CD8-positive, alpha-beta memory T cell (primary cell): ENCODE measurements at regions not wholly inside any gene's neighbourhood (a gene's known extent, or its start where the extent isn't known, plus 50 kb on each side); places are given as distances from the start of the nearest gene placed in this dataset.

Experiments used
- CTCF ChIA-PET: fragments of 350-600 bp; sonication (Branson Sonifier 250); formaldehyde crosslinking; loops from one replicate; lab custom pipeline; 2021; ENCODE audit warnings: antibody characterized with exemption; lab: Charles Lee
- POLR2A ChIA-PET: fragments of 350-600 bp; sonication (Branson Sonifier 250); formaldehyde crosslinking; loops from one replicate; lab custom pipeline; 2021; ENCODE audit warnings: antibody characterized with exemption; lab: Charles Lee
- DNase-seq, 5 donors: peaks; one replicate each; pipeline versions ENCODE4 v3.0.0 to v3.0.0-alpha.2; 2020 to 2022; ENCODE audit warnings: mixed read lengths in 1 of 5
- H3K27ac ChIP-seq: one replicate; pipeline ENCODE4 v1.7.0; 2013; ENCODE audit warnings: low read depth, mild to moderate bottlenecking, low read length, moderate library complexity
- H3K27me3 ChIP-seq: 2 replicates; pipeline ENCODE4 v1.7.0; 2013; ENCODE audit warnings: low read length, mild to moderate bottlenecking; ENCODE audit not compliant: insufficient read depth, poor library complexity, severe bottlenecking
- H3K36me3 ChIP-seq: 2 replicates; pipeline ENCODE4 v1.7.0; 2013; ENCODE audit warnings: mild to moderate bottlenecking, low read length, moderate library complexity; ENCODE audit not compliant: insufficient read depth
- H3K4me1 ChIP-seq: 2 replicates; pipeline ENCODE4 v1.7.0; 2013; ENCODE audit warnings: mild to moderate bottlenecking, low read length, moderate library complexity; ENCODE audit not compliant: insufficient read depth
- H3K4me3 ChIP-seq: 2 replicates; pipeline ENCODE4 v1.7.0; 2013; ENCODE audit warnings: mild to moderate bottlenecking, low read length
- H3K9me3 ChIP-seq: 2 replicates; pipeline ENCODE4 v1.7.0; 2013; ENCODE audit warnings: mild to moderate bottlenecking, low read length
- H3K27ac Mint-ChIP-seq, 8 donors: one replicate each; pipeline ENCODE4 v1.8.0; 2020 to 2021; ENCODE audit warnings: mixed read lengths in 8 of 8, mild to moderate bottlenecking in 6 of 8, inconsistent platforms in 3 of 8, moderate library complexity in 3 of 8
- H3K27me3 Mint-ChIP-seq, 2 donors: one replicate each; pipeline ENCODE4 v1.8.0; 2020 to 2021; ENCODE audit warnings: mixed read lengths in 2 of 2, mild to moderate bottlenecking in 1 of 2, moderate library complexity in 1 of 2
- H3K36me3 Mint-ChIP-seq, 3 donors: one replicate each; pipeline ENCODE4 v1.8.0; 2020 to 2021; ENCODE audit warnings: mixed read lengths in 3 of 3, inconsistent platforms in 1 of 3, mild to moderate bottlenecking in 1 of 3
- H3K4me1 Mint-ChIP-seq, 3 donors: one replicate each; pipeline ENCODE4 v1.8.0; 2020 to 2021; ENCODE audit warnings: mixed read lengths in 3 of 3, inconsistent platforms in 1 of 3, mild to moderate bottlenecking in 1 of 3
- H3K4me3 Mint-ChIP-seq, 7 donors: one replicate each; pipeline ENCODE4 v1.8.0; 2020 to 2021; ENCODE audit warnings: mixed read lengths in 7 of 7, mild to moderate bottlenecking in 6 of 7, moderate library complexity in 4 of 7, inconsistent platforms in 2 of 7
- H3K9me3 Mint-ChIP-seq, 5 donors: one replicate each; pipeline ENCODE4 v1.8.0; 2020 to 2022; ENCODE audit warnings: mixed read lengths in 5 of 5, mild to moderate bottlenecking in 3 of 5, moderate library complexity in 2 of 5, inconsistent platforms in 1 of 5

DNA sequence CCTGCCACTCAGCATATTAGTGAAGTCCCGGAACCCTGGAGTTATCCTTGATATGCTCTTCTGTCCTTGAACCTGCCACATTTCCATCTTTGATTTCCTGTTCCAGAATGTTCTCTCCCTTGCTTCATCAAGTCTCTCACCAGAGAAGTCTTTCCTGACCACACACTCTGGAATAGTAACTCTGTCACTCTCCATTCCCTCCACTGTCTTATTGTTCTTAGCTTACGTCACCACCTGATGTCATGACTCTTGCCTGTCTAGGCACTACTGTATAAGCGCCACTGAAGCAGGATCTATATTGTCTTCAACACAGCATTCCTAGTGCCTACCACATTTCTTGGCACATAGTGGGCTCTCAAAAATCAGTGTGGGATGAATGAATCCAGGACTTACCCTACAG is 65.4 kb upstream of the SMYD2 start:
- peaks cover 3 to 5% (median 4%) of the 10 kb centered on the region in 3 donors for H3K4me1 Mint-ChIP-seq
- H3K36me3 Mint-ChIP-seq, result no peaks in the 10 kb centered on the region
- H3K36me3 ChIP-seq, result no peaks in the 10 kb centered on the region
- no peak overlapping the region for H3K4me3 Mint-ChIP-seq
- H3K4me3 ChIP-seq, result no peak overlapping the region
- H3K27me3 Mint-ChIP-seq, result peaks cover 15 to 43% of the 10 kb centered on the region in 2 donors
- no peaks in the 10 kb centered on the region for H3K9me3 ChIP-seq
- H3K27me3 ChIP-seq, result no peaks in the 10 kb centered on the region
- no peaks in the 10 kb centered on the region for H3K9me3 Mint-ChIP-seq
- CTCF ChIA-PET, result interaction anchor here (4.9 kb wide), 1 partner anchor 115 kb away, joined by 43 read pairs; no protein-coding TSS in a partner anchor
- no peaks in the 10 kb centered on the region for H3K4me1 ChIP-seq
- POLR2A ChIA-PET, result no interaction called here
- DNase-seq, result no peak
- no peak overlapping the region for H3K27ac ChIP-seq
- H3K27ac Mint-ChIP-seq, result peak overlapping the region in 1 of 8 donors; percentile 44

DNA sequence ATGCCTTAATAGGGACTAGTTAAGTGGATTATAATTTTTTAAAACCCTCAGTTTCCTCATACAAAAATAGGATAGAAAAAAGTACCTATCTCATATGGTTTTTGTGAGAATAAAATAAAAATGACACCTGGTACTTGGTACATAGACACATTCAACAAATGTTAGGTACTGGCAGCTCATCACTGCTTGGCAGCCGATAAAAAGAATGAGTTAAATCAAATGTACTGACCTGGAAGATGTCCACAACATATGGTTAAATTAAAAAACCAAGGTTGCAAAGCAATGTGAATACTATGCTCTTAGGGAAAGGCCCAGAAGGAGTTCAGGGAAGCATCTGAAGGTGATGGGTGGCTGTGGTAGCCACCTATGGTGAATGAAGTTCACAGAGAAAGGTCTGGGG is 64.9 kb upstream of the SMYD2 start:
- H3K4me3 ChIP-seq, result no peak overlapping the region
- Mint-ChIP-seq H3K36me3 (no peaks in the 10 kb centered on the region), H3K9me3 (no peaks in the 10 kb centered on the region), H3K27me3 (peaks cover 15 to 46% of the 10 kb centered on the region in 2 donors), H3K4me3 (no peak overlapping the region), H3K27ac (no peak overlapping the region), H3K4me1 (peaks cover 3 to 5% (median 4%) of the 10 kb centered on the region in 3 donors)
- ChIA-PET CTCF (no interaction called here), POLR2A (no interaction called here)
- no peaks in the 10 kb centered on the region for H3K36me3 ChIP-seq
- H3K9me3 ChIP-seq, result no peaks in the 10 kb centered on the region
- no peak overlapping the region for H3K27ac ChIP-seq
- DNase-seq, result no peak
- H3K4me1 ChIP-seq, result no peaks in the 10 kb centered on the region
- no peaks in the 10 kb centered on the region for H3K27me3 ChIP-seq

DNA sequence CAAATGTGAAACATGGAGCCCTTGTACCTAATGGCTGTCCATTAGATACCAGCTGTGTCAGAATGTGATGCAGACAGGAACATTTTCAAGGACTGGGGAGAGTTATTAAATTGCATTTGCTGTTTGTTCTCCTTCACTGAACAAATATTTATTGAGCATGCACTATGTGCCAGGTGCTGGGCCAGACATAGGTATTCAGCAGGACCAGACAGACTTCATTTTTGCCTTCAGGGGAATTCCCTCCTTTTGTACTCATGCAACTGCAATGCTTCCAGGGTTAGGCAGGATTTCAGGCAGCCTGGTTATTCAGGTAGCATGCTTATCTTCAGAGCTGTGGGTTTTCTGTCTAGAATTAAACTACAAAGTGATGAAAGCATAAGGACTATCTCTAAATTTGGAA is 64.2 kb upstream of the SMYD2 start:
- Mint-ChIP-seq H3K27ac (no peak overlapping the region), H3K36me3 (no peaks in the 10 kb centered on the region), H3K4me3 (no peak overlapping the region), H3K4me1 (peaks cover 3 to 5% (median 4%) of the 10 kb centered on the region in 3 donors), H3K27me3 (peaks cover 15 to 51% of the 10 kb centered on the region in 2 donors), H3K9me3 (no peaks in the 10 kb centered on the region)
- POLR2A ChIA-PET, result no interaction called here
- no peak for DNase-seq
- no peaks in the 10 kb centered on the region for H3K9me3 ChIP-seq
- H3K27me3 ChIP-seq, result no peaks in the 10 kb centered on the region
- H3K27ac ChIP-seq, result no peak overlapping the region
- no peaks in the 10 kb centered on the region for H3K36me3 ChIP-seq
- CTCF ChIA-PET, result no interaction called here
- H3K4me1 ChIP-seq, result no peaks in the 10 kb centered on the region
- H3K4me3 ChIP-seq, result no peak overlapping the region

DNA sequence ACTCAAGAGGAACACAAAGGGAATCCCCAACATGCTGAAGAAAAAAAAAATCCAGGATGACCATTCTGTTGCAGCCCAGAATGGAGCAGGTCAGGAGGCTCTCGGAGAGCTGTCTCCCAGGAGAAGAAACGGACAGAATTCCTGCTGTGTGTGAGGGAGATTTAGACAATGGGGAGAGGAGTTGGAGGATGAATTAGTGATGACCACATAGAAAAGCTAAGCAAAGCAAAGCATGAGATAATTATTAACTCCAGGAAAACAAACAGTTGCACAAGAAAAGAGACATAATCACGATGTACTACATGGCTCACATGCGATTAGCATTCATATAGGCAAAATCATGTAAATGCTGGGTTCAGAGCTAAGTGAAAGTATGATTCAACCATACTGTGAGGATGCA is 61.1 kb upstream of the SMYD2 start:
- Histone ChIP-seq H3K4me1 (no peaks in the 10 kb centered on the region), H3K4me3 (no peak overlapping the region), H3K9me3 (no peaks in the 10 kb centered on the region), H3K27me3 (no peaks in the 10 kb centered on the region), H3K36me3 (no peaks in the 10 kb centered on the region), H3K27ac (no peak overlapping the region)
- no peak for DNase-seq
- H3K4me3 Mint-ChIP-seq, result no peak overlapping the region
- ChIA-PET CTCF (no interaction called here), POLR2A (no interaction called here)
- H3K27ac Mint-ChIP-seq, result no peak overlapping the region
- peaks cover 15 to 58% of the 10 kb centered on the region in 2 donors for H3K27me3 Mint-ChIP-seq
- H3K4me1 Mint-ChIP-seq, result peaks cover 0 to 9% (median 3%) of the 10 kb centered on the region in 3 donors
- H3K36me3 Mint-ChIP-seq, result no peaks in the 10 kb centered on the region
- H3K9me3 Mint-ChIP-seq, result no peaks in the 10 kb centered on the region

DNA sequence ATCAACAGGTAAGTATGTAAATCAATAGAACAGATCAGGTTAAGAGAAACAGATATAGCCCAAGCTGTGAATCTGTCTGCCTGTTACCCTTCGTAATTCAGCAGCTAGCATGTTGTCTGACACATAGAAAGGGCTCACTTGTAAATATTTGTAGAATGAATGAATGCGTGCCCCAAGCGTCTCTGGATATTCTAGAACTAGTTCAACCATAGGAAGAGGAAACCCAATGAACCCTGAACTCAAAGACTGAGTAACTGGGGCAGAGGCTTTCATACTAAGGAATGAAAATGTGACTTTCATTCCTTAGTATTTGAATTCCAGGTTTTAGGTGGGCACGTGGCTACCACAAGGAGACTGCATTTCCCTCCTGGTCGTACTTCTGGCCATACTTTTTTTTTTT is 60.1 kb upstream of the SMYD2 start:
- POLR2A ChIA-PET, result no interaction called here
- no peak overlapping the region for H3K4me3 ChIP-seq
- Mint-ChIP-seq H3K4me3 (no peak overlapping the region), H3K4me1 (peaks cover 0 to 9% (median 3%) of the 10 kb centered on the region in 3 donors), H3K9me3 (no peaks in the 10 kb centered on the region), H3K27ac (no peak overlapping the region), H3K27me3 (peaks cover 14 to 60% of the 10 kb centered on the region in 2 donors), H3K36me3 (no peaks in the 10 kb centered on the region)
- peaks cover 3% of the 10 kb centered on the region for H3K27me3 ChIP-seq
- no peak for DNase-seq
- no peaks in the 10 kb centered on the region for H3K9me3 ChIP-seq
- H3K4me1 ChIP-seq, result no peaks in the 10 kb centered on the region
- no peaks in the 10 kb centered on the region for H3K36me3 ChIP-seq
- CTCF ChIA-PET, result no interaction called here
- no peak overlapping the region for H3K27ac ChIP-seq

DNA sequence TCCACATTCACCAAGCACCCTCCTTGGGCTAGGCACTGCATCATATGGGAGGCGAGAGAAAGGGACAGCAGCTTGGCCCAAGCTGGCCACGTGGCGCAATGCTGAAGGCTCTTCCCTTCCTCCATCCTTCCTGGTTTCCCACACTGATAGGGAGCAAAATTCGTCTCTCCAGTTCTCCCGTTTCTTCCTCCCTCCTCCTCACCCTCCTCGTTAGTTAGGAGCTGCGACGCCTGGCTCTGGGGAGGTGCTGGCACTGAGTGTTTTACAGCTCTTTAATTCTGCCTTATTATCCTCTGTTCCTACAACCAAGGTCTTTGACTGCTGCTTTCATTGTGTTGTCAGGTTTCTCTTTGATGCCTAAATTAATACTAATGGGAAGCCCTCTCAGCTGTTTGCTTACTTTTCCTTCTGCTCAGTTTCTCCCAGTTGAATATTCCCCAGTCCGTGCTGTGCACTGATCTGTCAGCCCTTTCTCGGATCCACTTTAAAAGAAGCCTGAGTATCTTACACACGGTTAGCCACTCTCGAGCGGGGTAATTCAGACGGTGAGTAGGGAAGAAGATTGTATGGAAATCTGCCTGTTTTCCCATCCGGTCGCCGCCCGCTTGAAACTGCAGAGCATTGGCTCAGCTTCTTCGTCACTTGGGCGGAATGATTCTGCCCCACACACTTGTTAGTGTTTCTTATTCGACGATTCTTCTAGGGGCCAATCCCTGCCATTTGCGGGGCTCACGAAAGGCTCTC is 56.2 kb upstream of the SMYD2 start:
- H3K4me3 ChIP-seq, result no peak overlapping the region
- peaks cover 0 to 9% (median 3%) of the 10 kb centered on the region in 3 donors for H3K4me1 Mint-ChIP-seq
- ChIA-PET POLR2A (no interaction called here), CTCF (interaction anchor here (0.9 kb wide), 1 partner anchor 104 kb away, joined by 3 read pairs; no protein-coding TSS in a partner anchor)
- no peaks in the 10 kb centered on the region for H3K4me1 ChIP-seq
- DNase-seq, result no peak
- no peaks in the 10 kb centered on the region for H3K9me3 Mint-ChIP-seq
- H3K36me3 Mint-ChIP-seq, result no peaks in the 10 kb centered on the region
- peaks cover 3% of the 10 kb centered on the region for H3K27me3 ChIP-seq
- no peaks in the 10 kb centered on the region for H3K9me3 ChIP-seq
- H3K27ac Mint-ChIP-seq, result no peak overlapping the region
- peaks cover 14 to 48% of the 10 kb centered on the region in 2 donors for H3K27me3 Mint-ChIP-seq
- no peaks in the 10 kb centered on the region for H3K36me3 ChIP-seq
- H3K4me3 Mint-ChIP-seq, result no peak overlapping the region
- no peak overlapping the region for H3K27ac ChIP-seq

DNA sequence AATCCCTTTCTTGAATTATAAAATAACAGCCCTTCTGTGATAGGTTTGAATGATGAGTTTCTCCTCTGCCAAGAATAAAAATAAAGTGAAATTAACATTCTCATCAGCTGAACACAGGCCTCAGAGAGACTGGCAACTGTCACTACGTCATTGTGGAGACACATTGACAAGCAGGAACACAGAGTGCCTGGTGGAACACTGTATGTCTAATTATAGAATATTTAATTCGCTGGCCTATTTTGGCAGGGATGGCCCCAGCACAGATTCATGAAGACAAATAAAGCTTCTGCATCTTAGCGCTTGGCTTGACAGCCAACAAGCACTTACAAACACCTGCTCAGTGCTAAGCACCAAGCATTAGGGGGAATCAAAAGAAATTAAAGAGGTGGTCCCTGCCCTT is 52.0 kb upstream of the SMYD2 start:
- peaks cover 7% of the 10 kb centered on the region for H3K27me3 ChIP-seq
- POLR2A ChIA-PET, result no interaction called here
- CTCF ChIA-PET, result no interaction called here
- H3K36me3 Mint-ChIP-seq, result no peaks in the 10 kb centered on the region
- H3K4me1 Mint-ChIP-seq, result peaks cover 0 to 9% (median 3%) of the 10 kb centered on the region in 3 donors
- DNase-seq, result no peak
- H3K4me1 ChIP-seq, result no peaks in the 10 kb centered on the region
- no peaks in the 10 kb centered on the region for H3K36me3 ChIP-seq
- H3K27me3 Mint-ChIP-seq, result peaks cover 10 to 38% of the 10 kb centered on the region in 2 donors
- H3K4me3 Mint-ChIP-seq, result no peak overlapping the region
- H3K9me3 Mint-ChIP-seq, result no peaks in the 10 kb centered on the region
- H3K9me3 ChIP-seq, result no peaks in the 10 kb centered on the region
- H3K27ac Mint-ChIP-seq, result no peak overlapping the region
- H3K4me3 ChIP-seq, result no peak overlapping the region
- H3K27ac ChIP-seq, result no peak overlapping the region

DNA sequence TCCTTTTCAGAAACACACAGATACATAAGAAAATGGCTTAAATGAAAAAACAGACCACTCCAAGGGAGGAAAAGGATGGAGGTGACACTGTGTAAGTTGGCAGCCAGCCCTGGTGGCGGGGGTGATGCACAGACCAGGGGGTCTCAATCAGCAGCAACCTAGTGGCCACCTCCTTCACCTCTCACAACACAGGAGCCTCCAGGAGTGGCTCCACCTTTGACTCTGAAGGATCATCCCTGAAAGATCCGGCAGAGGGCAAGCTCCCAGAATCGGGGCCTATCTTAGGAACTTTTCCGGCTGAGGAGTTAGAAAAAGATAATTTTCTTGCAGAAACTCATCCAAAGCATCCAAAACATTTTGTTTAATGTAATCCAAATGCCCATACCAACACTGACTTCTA is 51.2 kb upstream of the SMYD2 start:
- H3K9me3 ChIP-seq, result no peaks in the 10 kb centered on the region
- no peak overlapping the region for H3K4me3 ChIP-seq
- H3K27me3 ChIP-seq, result peaks cover 7% of the 10 kb centered on the region
- no peak overlapping the region for H3K27ac ChIP-seq
- Mint-ChIP-seq H3K27ac (no peak overlapping the region), H3K36me3 (no peaks in the 10 kb centered on the region), H3K4me3 (no peak overlapping the region), H3K4me1 (peaks cover 0 to 1% (median 1%) of the 10 kb centered on the region in 3 donors), H3K9me3 (no peaks in the 10 kb centered on the region), H3K27me3 (peaks cover 11 to 36% of the 10 kb centered on the region in 2 donors)
- CTCF ChIA-PET, result interaction anchor here (1.7 kb wide), 1 partner anchor 96 kb away, joined by 4 read pairs; no protein-coding TSS in a partner anchor
- no peaks in the 10 kb centered on the region for H3K4me1 ChIP-seq
- no peak for DNase-seq
- H3K36me3 ChIP-seq, result no peaks in the 10 kb centered on the region
- POLR2A ChIA-PET, result no interaction called here
